Upper lobe of right lung (tissue), 1 donor: ENCODE measurements at regions not wholly inside any gene's neighbourhood (a gene's known extent, or its start where the extent isn't known, plus 50 kb on each side); places are given as distances from the start of the nearest gene placed in this dataset.

Source experiments
- ATAC-seq: fragments of 200-7000 bp; cut with Tn5 transposase; one replicate; pipeline ENCODE4 v1.9.1; 2020; ENCODE audit warnings: mild to moderate bottlenecking, moderate library complexity
- DNase-seq: peaks from one replicate; pipeline ENCODE4 v3.0.0-alpha.2; 2020
- H3K27ac ChIP-seq: fragments of 200-600 bp; one replicate; pipeline ENCODE4 v1.8.0; 2022
- H3K27me3 ChIP-seq: fragments of 200-600 bp; one replicate; pipeline ENCODE4 v1.8.0; 2022; ENCODE audit warnings: mild to moderate bottlenecking
- H3K36me3 ChIP-seq: fragments of 200-600 bp; one replicate; pipeline ENCODE4 v1.8.0; 2022
- H3K4me1 ChIP-seq: fragments of 200-600 bp; one replicate; pipeline ENCODE4 v1.8.0; 2022
- H3K4me3 ChIP-seq: fragments of 200-600 bp; one replicate; pipeline ENCODE4 v1.8.0; 2022; ENCODE audit warnings: mild to moderate bottlenecking
- H3K9me3 ChIP-seq: fragments of 200-600 bp; one replicate; pipeline ENCODE4 v1.8.0; 2022
- CTCF ChIP-seq: fragments of 200-600 bp; IDR thresholded peaks from one replicate; pipeline ENCODE4 v1.8.0; 2022; ENCODE audit warnings: antibody characterized with exemption
- intact Hi-C: fragments of 100-400 bp; cut with DNase I; formaldehyde crosslinking; loops from one replicate; pipeline ENCODE4 v1.11.0; 2022
- donor health status: DM: no; HTN: yes; CAD: no; lungs with severe emphysema.

- ATAC-seq, result no peak
- DNase-seq, result no peak
- intact Hi-C loops, result no loop called here
Measured at GRCh38 chr1:194184425-194184824, 998.0 kb upstream of the B3GALT2 start.

DNA sequence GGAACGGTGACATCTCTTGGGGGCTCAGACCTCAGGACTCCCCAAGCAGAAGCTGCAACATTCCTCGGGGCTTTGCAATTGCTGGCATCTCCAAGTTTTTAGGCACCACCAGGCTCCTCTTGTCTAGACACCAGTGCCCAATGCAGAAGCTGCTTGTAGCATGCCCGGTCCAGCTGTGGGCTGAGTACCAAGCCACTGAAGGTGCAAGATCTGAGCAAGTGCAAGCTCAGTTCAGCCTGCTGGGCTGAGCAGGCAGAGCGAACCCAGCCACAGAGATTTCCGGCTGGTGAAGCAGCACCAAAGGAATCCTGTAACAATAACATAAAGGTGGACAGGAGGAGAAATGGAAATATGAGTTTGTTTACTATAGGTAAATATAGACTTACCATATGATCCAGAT, 995.4 kb upstream of the B3GALT2 start:
- H3K9me3 ChIP-seq, result no peaks in the 10 kb centered on the region
- H3K27ac ChIP-seq, result no peak overlapping the region
- DNase-seq, result no peak
- intact Hi-C loops, result no loop called here
- no peak for ATAC-seq
- H3K27me3 ChIP-seq, result no peaks in the 10 kb centered on the region
- H3K36me3 ChIP-seq, result no peaks in the 10 kb centered on the region
- H3K4me3 ChIP-seq, result no peak overlapping the region
- TF ChIP-seq CTCF, result no peak
- no peaks in the 10 kb centered on the region for H3K4me1 ChIP-seq

More at GRCh38 chr1:194184425-194184824, 998.0 kb upstream of the B3GALT2 start:
- Histone ChIP-seq H3K36me3 (no peaks in the 10 kb centered on the region), H3K4me1 (no peaks in the 10 kb centered on the region), H3K27ac (no peak overlapping the region), H3K9me3 (no peaks in the 10 kb centered on the region), H3K27me3 (no peaks in the 10 kb centered on the region), H3K4me3 (no peak overlapping the region)
- no peak for TF ChIP-seq CTCF

DNA sequence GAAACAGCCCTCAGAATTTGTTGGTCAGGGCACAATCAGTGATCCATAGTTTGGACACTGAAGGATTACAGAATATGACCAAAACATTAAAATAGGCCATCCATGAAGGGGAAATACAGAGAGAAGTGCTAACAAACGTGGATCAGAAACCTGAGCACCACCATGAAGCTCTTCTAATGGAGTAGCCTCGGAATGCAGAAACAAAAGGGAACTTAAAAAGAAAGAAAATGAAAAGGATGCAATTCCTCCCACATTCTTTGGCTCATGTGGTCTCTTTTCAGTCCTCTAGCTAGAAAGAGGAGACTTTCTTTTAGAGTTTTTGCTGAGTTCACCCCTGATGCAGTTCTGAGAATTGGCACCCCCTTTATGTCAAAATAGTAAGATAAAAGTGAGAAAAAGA, 989.8 kb upstream of the B3GALT2 start:
- H3K27me3 ChIP-seq, result no peaks in the 10 kb centered on the region
- intact Hi-C loops, result no loop called here
- DNase-seq (no peak), ATAC-seq (no peak)
- TF ChIP-seq CTCF, result no peak
- H3K27ac ChIP-seq, result no peak overlapping the region
- no peaks in the 10 kb centered on the region for H3K9me3 ChIP-seq
- H3K36me3 ChIP-seq, result no peaks in the 10 kb centered on the region
- no peaks in the 10 kb centered on the region for H3K4me1 ChIP-seq
- H3K4me3 ChIP-seq, result no peak overlapping the region

- Histone ChIP-seq H3K27me3 (no peaks in the 10 kb centered on the region), H3K36me3 (no peaks in the 10 kb centered on the region), H3K4me1 (no peaks in the 10 kb centered on the region), H3K27ac (no peak overlapping the region), H3K4me3 (no peak overlapping the region), H3K9me3 (no peaks in the 10 kb centered on the region)
- no peak for DNase-seq
- TF ChIP-seq CTCF, result no peak
- intact Hi-C loops, result no loop called here
- ATAC-seq, result no peak
Measured at GRCh38 chr1:194175251-194175650, 988.8 kb upstream of the B3GALT2 start.

DNA sequence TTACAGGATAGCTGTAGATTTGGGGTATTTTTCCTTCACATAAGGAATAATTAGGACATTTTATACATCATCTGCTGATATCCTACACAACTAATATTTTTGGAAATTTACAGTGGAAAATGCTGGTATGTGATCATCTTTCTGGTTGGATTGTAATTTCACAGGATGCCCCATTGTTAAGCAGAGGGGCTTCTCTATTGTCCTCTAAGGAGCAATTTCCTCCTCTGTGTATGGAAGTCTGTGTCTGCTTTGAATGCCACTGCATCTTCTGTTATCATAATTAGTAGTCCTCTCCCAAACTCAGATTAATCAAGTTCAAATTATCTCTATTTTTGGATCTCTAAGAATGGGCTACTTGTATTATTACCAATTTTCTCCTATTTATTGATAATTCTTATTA, 988.1 kb upstream of the B3GALT2 start:
- no peaks in the 10 kb centered on the region for H3K36me3 ChIP-seq
- H3K4me1 ChIP-seq, result no peaks in the 10 kb centered on the region
- intact Hi-C loops, result no loop called here
- TF ChIP-seq CTCF, result no peak
- no peak overlapping the region for H3K27ac ChIP-seq
- no peak overlapping the region for H3K4me3 ChIP-seq
- no peaks in the 10 kb centered on the region for H3K27me3 ChIP-seq
- DNase-seq, result no peak
- H3K9me3 ChIP-seq, result no peaks in the 10 kb centered on the region
- ATAC-seq, result no peak

GRCh38 chr1:194171596-194171995, 985.2 kb upstream of the B3GALT2 start:
- no peak overlapping the region for H3K4me3 ChIP-seq
- H3K36me3 ChIP-seq, result no peaks in the 10 kb centered on the region
- no peaks in the 10 kb centered on the region for H3K4me1 ChIP-seq
- DNase-seq (no peak), ATAC-seq (no peak)
- intact Hi-C loops, result no loop called here
- H3K27ac ChIP-seq, result no peak overlapping the region
- no peak for TF ChIP-seq CTCF
- no peaks in the 10 kb centered on the region for H3K9me3 ChIP-seq
- H3K27me3 ChIP-seq, result no peaks in the 10 kb centered on the region
